GM21619 (cell line): ENCODE measurements at regions not wholly inside any gene's neighbourhood (a gene's known extent, or its start where the extent isn't known, plus 50 kb on each side); places are given as distances from the start of the nearest gene placed in this dataset.
"Not testable (repeated sequence)": the region's sequence is repeated elsewhere in the genome, so short reads cannot be mapped to it uniquely, and the experiment has no call there.

ENCODE experiments used
- ATAC-seq: cut with Tn5 transposase; IDR thresholded peaks from one replicate; pipeline ENCODE4 v1.9.1; 2021; ENCODE audit not compliant: unreplicated experiment

DNA sequence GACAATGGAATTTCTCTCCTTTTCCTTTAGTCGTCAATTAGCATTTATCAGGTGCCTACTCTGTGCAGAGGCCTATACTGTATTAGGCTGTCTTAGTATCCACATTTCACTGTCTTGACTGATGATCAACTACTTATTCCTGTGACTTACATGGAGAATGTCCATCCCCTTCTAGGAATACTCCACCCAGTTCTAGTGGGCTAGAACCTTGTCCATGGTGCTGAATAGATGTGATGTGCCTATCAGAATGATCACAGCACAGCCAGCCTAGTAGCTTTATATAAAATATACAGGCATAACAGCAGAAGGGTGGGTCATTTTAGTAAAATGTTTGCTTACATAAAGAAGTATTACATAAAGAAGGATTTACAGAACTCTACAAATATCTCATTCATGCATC, 621.4 kb downstream of the PDCD6IP start:
- ATAC-seq, result no peak

DNA sequence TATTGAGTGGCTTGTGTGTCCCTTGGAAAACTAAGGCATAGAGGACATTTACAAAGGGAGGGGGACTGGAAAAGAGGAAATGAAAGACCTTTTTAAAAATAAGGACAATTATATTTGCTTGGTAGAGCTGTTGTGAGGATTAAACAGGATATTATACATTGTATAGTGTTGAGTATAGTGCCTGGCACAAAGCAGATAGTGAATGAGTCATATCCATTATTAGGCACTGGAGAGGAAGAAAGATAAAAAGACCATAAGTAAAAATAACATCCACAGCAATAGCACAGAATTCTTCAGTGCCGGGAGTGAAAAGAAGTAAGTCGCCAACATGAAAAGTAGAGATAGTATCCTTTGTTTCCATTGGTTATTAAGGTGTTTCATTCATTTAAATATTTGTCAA, 623.3 kb downstream of the PDCD6IP start:
- no peak for ATAC-seq

DNA sequence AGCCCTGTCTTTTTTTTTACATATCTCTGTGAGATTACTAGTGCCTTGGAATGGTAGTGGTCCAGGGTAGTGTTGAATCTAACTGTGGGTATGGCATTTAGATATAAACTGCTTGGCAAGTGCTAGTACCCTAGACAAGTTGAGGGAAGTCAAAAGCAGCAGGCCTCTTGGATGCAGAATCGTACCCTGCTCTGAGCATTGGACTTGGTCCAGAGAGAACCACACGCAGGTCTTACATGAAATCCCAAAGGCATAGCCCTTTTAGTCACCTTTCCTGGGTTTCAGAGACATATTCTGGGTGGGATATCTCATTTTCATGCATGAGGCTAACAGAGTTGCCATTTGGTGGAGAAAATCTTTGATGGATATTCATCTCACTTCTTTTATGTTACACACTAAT, 641.4 kb downstream of the PDCD6IP start:
- ATAC-seq, result no peak

DNA sequence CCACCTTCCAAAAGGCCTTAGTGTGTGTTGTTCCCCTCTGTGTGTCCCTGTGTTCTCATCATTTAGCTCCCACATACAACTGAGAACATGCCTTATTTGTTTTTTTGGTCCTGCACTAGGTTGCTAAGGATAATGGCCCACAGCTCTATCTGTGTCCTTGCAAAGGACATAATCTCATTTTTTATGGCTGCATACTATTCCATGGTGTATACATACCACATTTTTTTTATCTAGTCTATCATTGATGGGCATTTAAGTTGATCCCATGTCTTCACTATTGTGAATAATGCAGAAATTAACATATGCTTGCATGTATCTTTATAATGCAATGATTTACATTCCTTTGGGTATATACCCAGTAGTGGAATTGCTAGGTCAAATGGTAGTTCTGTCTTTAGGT, 645.7 kb downstream of the PDCD6IP start:
- ATAC-seq, result no peak

DNA sequence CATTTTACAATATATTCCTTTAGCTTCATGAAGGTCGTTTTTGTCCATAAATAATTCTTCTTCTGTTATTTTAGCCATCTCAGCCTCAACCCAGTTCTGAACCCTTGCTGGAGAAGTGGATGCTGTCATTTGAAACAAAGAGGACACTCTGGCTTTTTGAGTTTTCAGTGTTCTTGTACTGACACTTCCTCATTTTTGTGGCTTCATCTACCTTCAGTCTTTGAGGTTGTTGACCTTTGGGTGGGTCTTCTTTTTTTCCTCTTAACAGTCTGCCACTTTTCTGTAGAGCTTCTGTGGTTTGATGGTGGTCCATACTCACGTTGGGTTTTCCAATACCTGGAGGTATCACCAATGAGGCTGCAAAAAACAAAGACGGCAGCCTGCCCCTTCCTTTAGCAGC, 650.9 kb downstream of the PDCD6IP start:
- no peak for ATAC-seq

DNA sequence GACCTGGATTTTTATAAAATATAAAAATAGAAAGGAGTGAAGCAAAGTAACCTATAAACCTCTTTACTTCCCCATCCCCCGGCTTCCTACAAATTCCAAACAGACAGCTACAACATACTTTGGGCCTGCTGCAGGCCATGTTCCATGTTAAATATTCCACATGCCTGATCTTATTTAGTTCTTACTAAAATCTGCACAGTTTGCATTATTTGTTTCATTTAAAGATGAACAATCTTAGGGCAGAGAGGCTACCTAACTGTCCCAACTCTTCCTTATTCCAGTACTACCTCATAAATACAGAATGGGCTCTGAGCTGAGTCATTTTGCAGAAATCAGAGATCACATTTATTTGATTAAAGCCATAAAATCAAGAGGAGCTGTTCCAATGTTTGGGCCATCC, 665.0 kb downstream of the PDCD6IP start:
- no peak for ATAC-seq

DNA sequence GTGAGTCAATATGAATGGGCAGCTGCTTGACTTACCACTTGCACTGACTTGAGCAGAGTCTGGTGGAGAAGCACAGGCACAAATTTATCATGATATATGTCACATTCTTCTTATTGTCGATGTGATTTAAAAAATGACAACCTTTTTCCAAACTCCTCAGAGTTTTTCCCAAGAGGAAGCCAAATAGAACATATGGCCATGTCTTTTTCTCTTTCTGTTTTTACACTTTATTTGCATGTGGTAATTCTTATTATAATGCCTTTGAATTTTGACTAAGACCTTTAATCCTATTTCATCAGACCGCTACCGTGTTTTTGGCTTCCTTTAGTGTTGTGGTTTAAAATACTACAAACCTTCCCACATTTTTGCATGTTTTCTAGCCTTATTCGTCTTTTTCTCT, 666.2 kb downstream of the PDCD6IP start:
- ATAC-seq, result no peak

DNA sequence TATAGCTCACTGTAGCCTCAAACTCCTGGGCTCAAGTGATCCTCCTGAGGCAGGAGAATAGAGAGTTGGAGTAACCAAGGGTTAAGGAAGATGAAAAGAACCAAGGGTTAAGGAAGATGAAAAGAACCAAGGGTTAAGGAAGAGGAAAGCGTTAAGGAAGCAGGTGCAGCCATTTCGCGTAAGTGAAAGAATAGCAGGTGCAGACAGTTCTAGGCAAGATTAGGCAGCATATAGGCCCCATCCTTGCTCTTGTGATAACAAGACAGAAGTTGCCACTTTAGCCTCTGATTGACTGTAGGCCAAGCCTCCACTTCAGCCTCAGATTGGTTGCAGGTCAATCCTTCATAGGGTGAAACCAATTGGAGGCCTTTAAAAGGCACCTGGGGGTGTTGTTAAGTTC, 677.4 kb downstream of the PDCD6IP start:
- no peak for ATAC-seq

DNA sequence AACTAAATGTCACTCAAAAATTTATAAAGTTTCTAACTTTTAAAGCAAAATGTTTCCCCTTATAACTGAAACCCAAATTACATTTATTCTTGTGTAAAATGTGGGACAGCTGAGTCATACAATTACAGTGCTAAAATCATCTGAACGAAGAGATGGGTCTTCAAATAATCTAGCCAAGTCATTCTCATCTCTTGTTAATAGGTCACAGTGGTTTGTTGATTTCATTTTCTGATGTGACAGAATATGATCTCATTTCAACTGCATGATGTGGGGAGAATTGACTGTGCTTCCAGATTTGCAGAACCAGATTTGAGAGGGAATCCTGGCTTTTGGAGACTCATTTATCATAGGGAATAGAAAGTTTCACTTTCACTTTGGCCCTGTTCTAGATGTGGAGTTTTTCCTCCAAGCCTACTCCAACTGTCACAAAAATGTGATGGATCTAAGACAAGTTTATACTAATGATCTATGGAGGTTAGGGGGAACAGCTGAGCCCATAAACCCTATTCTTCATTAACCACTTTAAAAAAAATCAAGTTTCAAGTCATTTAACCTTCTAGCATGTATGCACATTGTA, 685.0 kb downstream of the PDCD6IP start:
- ATAC-seq, result no peak

DNA sequence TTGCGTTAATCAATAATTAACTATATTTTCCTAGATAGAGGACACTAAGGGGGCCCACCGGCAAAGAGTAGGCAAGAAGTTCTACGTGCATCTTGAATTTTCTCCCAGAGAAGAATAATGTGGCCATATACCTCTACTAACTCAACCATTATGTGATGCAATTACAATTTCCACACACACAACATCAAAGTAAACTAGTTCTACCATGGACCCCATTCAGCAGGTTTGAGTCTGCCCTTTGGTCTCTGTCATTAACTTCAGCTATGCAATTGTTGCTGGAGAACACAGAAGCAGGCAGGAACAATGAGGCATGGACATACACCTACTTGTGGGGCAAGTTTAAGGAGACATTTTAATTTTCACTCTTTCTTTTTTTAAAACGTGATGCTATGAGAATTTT, 705.9 kb downstream of the PDCD6IP start:
- ATAC-seq, result no peak

DNA sequence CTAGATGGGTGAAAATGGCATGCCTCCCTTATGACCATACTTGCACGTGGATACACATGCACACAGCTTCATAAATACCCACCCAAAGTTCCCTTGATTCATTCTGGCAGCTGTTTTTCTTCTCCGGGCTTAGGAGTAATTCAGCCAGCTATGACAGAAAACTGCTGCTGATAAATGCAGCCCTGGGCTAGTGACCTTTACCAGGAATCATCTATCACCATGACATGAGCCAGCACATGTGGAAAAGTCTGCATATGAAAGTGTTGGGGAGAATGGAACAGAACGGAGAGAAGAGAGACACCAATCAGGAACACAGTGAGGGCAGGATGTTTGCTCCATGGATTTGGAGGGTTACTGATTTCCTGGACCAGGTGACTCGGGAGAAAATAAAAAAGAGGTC, 706.3 kb downstream of the PDCD6IP start:
- no peak for ATAC-seq

DNA sequence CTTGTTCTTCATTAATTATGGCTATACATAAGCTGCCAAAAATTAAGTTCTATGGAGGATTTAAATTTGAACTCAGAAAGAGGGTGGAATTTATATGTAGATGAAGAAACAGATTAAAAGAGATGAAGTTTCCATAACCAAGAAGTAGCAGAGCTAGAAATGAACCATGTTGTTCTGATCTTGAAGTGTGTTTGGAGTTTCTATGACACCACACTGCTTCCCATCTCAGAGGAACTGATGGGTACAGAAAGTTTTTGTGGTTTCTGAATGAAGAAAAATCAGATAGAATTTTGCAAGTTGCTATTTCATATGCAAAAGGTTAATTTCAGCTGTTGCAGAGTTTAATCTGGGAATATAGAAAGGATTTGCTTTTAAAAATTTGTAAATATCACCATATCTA, 710.3 kb downstream of the PDCD6IP start:
- no peak for ATAC-seq

DNA sequence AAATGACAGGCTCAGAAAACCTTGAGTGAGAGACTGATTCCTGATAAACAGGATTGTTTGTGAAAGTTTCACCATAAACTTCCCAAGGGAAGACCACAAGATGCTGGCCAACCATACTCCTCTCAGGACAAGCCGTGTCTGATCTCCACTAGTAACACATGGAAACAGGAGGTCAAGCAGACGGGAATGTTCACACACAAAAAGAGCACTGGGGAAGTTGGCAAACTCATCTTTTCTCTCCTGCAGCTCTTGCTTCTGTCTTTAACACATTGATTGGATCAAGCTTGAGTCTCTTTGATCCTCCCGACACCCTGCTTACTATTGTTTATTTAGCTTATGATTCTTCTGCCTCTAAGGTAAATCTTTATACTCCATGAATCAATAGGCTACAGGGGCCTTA, 713.5 kb downstream of the PDCD6IP start:
- no peak for ATAC-seq

DNA sequence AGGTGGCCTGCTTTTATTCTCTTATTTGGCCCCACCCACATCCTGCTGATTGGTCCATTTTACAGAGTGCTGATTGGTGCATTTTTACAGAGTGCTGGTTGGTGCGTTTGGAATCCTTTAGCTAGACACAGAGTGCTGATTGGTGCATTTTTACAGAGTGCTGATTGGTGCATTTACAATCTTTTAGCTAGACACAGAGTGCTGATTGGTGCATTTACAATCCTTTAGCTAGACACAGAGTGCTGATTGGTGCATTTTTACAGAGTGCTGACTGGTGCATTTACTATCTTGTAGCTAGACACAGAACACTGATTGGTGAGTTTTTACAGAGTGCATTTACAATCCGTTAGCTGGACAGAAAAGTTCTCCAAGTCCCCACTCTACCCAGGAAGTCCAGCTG, 720.6 kb downstream of the PDCD6IP start:
- ATAC-seq, result not testable (repeated sequence)

DNA sequence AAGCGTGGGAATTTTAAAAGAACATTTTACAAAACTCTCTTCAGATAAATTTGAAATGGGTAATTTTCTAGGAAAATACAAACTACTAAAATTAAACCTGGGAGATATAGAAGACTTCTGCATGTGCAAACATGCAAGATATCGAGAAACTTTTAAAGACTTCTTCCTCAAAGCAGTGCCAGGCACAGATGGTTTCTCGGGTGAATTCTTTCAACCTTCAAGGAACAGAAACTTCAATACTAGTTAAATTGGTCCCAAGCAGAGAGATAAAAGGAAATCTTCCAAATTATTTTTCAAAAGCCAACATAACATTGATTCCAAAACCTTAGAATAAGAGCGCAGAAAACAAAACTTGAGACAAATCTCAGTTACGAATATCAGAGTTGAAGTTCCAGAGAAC, 732.7 kb downstream of the PDCD6IP start:
- ATAC-seq, result no peak

DNA sequence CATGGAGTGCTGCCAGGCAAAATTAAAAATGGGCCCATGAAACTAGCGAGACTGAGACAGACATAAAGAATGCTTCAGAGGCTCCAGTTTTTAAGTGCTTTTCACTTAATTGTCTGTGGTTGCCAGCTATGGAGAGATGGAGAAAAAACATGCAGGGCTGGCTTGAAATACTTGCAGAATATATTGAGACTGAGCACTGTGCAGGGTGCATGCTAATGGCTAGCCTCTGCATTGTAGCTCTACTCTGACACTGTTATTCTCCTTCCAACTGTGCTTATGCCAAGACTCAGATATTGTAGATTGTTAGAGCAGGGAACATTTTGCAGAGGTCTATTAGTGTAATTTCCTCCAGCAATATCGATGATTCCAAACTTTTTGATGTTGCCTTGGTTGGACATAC, 735.0 kb downstream of the PDCD6IP start:
- ATAC-seq, result no peak

DNA sequence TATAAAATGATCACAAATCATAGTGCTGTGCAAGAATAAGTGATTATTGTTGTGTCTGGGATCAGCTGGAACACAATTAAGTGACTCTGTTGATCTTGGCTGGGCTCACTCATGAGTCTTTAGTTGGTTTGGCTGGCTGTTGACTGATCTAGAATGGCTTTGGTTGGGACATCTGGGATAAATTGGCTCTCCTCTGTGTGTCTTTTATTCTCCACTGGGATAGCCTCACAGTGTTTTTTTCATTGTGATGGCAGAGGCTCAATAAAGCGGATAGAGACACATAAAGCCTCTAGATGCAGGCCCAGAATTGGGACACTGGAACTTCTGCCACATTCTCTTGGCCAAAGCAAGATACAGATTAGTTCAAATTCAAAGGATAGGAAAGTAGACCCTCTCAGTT, 735.6 kb downstream of the PDCD6IP start:
- ATAC-seq, result no peak

DNA sequence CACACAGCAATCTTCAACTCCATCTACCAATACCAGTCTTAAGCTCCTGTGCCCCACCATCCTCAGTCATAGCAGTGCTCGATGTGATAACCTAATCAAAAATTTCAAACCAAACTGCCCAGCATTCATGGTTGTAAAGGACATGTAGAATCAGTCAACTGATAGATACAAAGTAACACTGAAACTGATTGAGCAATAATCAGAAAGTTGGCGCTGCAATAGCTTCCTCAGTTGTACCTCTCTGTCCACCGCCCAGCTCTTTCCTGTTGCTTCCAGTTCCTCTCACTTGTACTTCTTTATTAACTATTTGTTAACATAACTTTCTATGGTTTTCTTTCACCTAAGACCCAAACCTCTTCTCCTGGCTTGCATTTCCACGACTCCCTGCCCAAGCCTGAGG, 745.7 kb downstream of the PDCD6IP start:
- ATAC-seq, result no peak

DNA sequence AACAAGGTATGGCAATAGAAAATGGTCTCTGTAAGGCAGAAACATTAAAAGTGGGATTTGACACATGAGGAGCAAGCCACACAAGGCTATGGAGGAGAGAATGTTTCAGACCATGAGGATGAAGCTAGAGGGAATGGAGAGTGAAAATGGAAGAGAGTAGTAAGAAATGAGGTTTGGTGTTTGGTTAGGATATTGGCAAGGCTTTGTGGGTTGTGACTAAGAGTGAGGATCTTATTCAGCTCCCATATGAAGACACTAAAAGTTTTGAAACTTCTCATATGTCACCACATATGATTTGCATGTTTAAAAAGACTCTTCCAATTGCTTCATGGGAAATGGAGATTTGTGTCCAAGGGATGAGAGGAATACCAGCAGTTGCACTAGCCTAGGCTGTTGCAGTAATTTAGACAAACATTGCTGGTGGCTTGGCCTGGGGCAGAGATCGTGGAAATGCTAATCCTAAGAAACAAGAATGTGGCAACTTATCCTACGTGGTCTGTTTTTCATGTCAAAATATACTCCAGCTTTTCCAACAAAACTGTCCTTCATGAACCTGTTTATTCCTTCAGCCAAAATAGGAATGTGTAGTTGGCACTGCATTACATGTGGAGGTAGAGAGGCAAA, 749.0 kb downstream of the PDCD6IP start:
- ATAC-seq, result no peak

DNA sequence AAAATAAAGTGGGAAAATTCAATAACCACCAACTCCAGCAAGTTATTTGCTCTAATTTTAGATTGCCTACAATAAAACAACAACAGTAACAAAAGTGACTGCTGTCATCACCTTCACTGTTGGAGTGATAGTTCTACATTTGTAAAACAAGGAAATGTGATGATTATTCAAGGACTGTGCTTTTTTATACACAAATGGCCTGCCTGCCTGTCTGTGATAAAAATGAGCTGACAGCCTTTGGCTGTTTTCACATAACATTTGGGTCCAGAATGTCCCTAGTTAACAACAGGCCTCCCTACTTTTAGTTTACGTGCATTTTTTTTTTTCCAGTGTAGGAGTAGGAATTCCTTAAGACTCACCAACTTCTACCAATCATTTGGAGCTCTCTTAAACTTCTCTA, 768.8 kb downstream of the PDCD6IP start:
- ATAC-seq, result no peak

DNA sequence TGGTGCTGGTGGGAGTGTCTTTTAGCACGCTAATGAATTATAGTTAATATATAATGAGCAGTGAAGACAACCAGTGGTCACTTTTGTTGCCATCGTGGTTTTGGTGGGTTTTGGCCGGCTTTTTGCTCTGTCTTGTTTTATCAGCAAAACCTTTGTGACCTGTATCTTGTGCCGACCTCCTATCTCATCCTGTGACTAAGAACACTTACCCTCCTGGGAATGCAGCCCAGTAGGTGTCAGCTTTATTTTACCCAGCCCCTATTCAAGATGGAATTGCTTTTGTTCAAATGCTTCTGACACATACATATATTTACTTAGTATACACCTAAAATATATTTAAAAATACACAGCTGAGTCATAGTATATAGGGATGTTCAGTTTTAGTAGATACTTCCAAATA, 770.3 kb downstream of the PDCD6IP start:
- ATAC-seq, result no peak

DNA sequence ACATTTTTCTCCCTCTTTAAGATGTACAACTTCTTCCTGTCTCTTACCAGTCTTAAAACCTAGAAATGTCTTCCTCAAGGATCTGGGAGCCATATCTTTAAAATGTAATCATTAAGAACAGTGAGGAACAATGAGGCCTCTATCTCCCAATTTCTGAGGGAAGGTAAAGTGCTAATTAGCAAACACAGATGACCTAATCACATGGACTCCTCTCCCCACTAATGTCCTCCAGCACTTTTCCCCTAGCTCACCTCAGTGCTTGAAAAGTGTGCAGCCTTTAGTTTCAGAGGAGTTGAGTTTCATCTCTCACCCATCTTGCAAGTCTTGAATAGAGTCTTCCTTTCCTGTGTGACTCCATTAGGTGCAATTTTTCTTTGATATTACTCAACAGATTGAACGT, 771.0 kb downstream of the PDCD6IP start:
- ATAC-seq, result no peak

DNA sequence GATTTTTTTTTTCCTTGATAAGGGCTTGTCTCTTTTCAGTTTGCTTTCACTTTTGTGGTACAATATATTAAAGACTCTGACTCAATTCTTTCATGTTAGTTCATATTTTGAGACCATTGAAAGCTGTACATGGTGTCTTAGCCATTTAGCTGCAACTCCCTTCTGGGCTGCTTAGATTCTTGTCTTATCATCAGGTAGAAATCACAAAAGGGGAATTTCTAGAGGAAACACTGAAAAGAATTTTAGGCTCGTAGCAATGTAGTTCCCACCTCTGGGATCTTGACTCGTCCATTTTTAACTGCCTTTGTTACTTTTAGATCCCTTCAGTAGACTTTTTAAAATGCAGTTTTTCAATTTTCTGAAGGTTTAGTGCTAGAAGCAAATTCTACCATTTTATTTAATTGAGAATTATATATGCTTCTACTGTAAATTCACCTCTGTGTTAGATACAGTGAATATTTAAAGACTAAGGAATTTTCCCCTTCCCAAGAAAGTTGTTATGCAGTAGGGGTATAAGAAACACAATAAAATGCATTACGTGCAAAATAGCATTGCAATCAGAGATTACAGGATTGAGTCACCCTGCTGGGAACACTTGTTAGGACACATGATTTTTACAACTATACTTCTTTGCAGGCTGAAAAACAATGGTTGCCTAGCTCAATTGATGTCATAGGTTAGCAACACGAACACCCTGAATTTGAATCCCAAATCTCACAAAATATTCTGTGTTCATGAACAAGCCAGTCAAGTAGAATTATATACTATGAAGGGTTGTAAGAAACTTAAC, 772.7 kb downstream of the PDCD6IP start:
- no peak for ATAC-seq
